Testis (tissue), 2 donors: ENCODE measurements at regions not wholly inside any gene's neighbourhood (a gene's known extent, or its start where the extent isn't known, plus 50 kb on each side); places are given as distances from the start of the nearest gene placed in this dataset.

Experiments used
- POLR2A ChIP-seq: fragments of 450-650 bp; IDR thresholded peaks from one replicate; pipeline ENCODE4 v1.6.1; 2017; ENCODE audit warnings: antibody characterized with exemption, mild to moderate bottlenecking, moderate library complexity
- TF ChIP-seq, protein P1 (sequence below), 3 experiments: fragments of 450-650 bp in 2 of 3; fragments of 200-600 bp in 1 of 3; sonication (generic) in 1 of 3; IDR thresholded peaks; one replicate each; pipeline ENCODE4 v1.5.1; 2016 to 2019; ENCODE audit warnings: antibody characterized with exemption in 3 of 3, mild to moderate bottlenecking in 2 of 3, moderate library complexity in 1 of 3

DNA sequence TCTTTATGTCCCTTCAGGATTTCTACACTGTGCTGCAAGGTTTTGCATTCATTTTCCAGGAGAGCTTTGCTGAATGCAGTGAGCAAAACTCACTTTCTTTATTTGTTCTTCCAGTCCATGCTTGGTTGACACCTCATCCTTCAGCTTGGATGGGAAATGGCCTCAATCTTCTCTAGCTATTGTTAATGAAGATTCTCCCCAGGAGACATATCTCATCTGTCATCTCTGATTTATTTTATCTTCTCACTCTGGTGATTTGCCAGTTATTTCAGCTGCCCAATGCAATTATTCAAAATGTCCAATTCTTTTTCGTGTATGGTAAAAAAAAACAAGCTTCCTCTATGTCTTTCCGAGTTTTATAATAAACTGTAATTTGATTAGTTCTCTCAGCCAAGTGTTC is 77.9 kb upstream of the PAK5 start:
- TF ChIP-seq, protein P1, sequence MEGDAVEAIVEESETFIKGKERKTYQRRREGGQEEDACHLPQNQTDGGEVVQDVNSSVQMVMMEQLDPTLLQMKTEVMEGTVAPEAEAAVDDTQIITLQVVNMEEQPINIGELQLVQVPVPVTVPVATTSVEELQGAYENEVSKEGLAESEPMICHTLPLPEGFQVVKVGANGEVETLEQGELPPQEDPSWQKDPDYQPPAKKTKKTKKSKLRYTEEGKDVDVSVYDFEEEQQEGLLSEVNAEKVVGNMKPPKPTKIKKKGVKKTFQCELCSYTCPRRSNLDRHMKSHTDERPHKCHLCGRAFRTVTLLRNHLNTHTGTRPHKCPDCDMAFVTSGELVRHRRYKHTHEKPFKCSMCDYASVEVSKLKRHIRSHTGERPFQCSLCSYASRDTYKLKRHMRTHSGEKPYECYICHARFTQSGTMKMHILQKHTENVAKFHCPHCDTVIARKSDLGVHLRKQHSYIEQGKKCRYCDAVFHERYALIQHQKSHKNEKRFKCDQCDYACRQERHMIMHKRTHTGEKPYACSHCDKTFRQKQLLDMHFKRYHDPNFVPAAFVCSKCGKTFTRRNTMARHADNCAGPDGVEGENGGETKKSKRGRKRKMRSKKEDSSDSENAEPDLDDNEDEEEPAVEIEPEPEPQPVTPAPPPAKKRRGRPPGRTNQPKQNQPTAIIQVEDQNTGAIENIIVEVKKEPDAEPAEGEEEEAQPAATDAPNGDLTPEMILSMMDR (IDR thresholded peaks at IDR 0.05), result no peak
- TF ChIP-seq POLR2A, result no peak
